Mesothelial cell of epicardium (in vitro differentiated cells): ENCODE measurements at regions not wholly inside any gene's neighbourhood (a gene's known extent, or its start where the extent isn't known, plus 50 kb on each side); places are given as distances from the start of the nearest gene placed in this dataset.

Experiments used
- DNase-seq, 2 experiments: peaks; one replicate each; pipeline ENCODE4 v3.0.0; 2021; ENCODE audit warnings: low spot score in 2 of 2; ENCODE audit not compliant: unreplicated experiment in 2 of 2
- H3K27ac Mint-ChIP-seq: 2 replicates; pipeline ENCODE4 v1.8.0; 2021; ENCODE audit warnings: mixed read lengths
- H3K27me3 Mint-ChIP-seq: 2 replicates; pipeline ENCODE4 v1.8.0; 2021; ENCODE audit warnings: low read depth, mixed read lengths
- H3K36me3 Mint-ChIP-seq: 2 replicates; pipeline ENCODE4 v1.8.0; 2021; ENCODE audit warnings: mixed read lengths
- H3K4me1 Mint-ChIP-seq: 2 replicates; pipeline ENCODE4 v1.8.0; 2021; ENCODE audit warnings: mixed read lengths
- H3K4me3 Mint-ChIP-seq: 2 replicates; pipeline ENCODE4 v1.8.0; 2021; ENCODE audit warnings: mild to moderate bottlenecking, moderate library complexity, mixed read lengths
- H3K9me3 Mint-ChIP-seq: 2 replicates; pipeline ENCODE4 v1.8.0; 2021; ENCODE audit warnings: mixed read lengths
- TF ChIP-seq, protein P1 (sequence below): fragments of 200-600 bp; sonication (generic); IDR thresholded peaks from one replicate; pipeline ENCODE4 v1.5.0; 2021; ENCODE audit warnings: antibody characterized with exemption; ENCODE audit not compliant: unreplicated experiment

DNA sequence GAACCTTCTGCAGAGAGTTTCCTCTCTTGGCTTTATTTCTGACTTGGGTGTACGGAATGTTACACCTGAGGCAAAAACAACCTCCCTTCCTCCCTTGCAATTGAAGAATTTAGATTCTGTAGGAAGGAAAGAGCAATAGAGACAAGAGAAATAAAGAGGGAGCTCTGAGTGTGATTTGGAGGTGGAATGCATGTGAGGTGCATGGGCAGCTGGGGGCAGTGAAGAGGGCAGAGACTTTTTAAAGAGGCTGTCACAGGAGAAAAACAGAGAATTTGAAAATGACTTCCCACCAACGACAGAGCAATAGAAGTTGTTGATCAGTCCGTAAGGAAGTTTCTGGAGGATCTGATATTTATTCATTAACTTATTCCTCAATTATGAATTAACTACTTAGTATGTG lies 172.0 kb upstream of the B3GALT2 start:
- H3K36me3 Mint-ChIP-seq, result no peaks in the 10 kb centered on the region
- H3K4me1 Mint-ChIP-seq, result peaks cover 12% of the 10 kb centered on the region
- DNase-seq, result no peak
- H3K9me3 Mint-ChIP-seq, result peaks cover 6% of the 10 kb centered on the region
- TF ChIP-seq, protein P1, sequence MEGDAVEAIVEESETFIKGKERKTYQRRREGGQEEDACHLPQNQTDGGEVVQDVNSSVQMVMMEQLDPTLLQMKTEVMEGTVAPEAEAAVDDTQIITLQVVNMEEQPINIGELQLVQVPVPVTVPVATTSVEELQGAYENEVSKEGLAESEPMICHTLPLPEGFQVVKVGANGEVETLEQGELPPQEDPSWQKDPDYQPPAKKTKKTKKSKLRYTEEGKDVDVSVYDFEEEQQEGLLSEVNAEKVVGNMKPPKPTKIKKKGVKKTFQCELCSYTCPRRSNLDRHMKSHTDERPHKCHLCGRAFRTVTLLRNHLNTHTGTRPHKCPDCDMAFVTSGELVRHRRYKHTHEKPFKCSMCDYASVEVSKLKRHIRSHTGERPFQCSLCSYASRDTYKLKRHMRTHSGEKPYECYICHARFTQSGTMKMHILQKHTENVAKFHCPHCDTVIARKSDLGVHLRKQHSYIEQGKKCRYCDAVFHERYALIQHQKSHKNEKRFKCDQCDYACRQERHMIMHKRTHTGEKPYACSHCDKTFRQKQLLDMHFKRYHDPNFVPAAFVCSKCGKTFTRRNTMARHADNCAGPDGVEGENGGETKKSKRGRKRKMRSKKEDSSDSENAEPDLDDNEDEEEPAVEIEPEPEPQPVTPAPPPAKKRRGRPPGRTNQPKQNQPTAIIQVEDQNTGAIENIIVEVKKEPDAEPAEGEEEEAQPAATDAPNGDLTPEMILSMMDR, result no peak
- H3K27ac Mint-ChIP-seq, result no peak overlapping the region
- H3K27me3 Mint-ChIP-seq, result no peaks in the 10 kb centered on the region
- no peak overlapping the region for H3K4me3 Mint-ChIP-seq

DNA sequence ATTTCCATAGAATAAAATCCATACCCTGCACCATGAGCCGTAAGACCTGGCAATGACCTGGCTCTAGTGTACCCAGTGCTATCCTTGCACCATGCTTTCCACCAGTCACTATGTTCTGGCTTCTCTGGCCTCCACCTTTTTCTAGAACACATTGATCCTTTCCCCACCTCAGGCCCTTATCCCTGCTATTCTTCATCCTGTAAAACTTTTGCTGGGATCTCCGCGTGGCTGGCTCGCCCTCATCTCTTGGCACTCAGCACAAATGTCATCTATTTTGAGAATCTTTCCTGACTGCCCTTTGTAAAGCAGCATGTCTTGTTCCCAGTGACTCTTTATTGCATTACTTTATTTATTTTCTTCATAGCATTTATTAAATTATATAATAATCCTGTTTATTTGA lies 169.8 kb upstream of the B3GALT2 start:
- Mint-ChIP-seq H3K4me3 (no peak overlapping the region), H3K27me3 (no peaks in the 10 kb centered on the region), H3K36me3 (no peaks in the 10 kb centered on the region), H3K27ac (no peak overlapping the region), H3K9me3 (peaks cover 7% of the 10 kb centered on the region), H3K4me1 (peaks cover 1% of the 10 kb centered on the region)
- TF ChIP-seq, protein P1, result no peak
- DNase-seq, result no peak

DNA sequence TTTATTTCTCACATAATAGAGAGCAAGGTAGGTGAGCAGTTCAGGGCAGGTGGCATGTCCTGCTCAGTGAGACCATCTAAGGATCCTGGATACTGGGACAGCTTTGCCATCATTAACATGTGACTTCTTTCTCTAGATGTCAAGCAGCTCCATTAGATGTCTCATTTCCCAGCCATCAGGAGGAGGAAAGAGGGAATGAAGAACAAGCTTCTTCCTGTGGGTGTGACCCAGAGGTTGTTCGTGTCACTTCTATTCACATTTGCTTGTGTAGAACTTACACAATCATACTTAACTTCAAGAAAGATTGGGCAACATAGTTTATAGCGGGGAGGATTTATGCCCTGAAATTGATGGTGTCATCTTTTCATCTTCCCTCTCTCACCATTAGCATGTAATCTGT lies 169.2 kb upstream of the B3GALT2 start:
- Mint-ChIP-seq H3K36me3 (no peaks in the 10 kb centered on the region), H3K4me1 (peaks cover 5% of the 10 kb centered on the region), H3K9me3 (peaks cover 7% of the 10 kb centered on the region), H3K4me3 (no peak overlapping the region), H3K27ac (no peak overlapping the region), H3K27me3 (no peaks in the 10 kb centered on the region)
- no peak for DNase-seq
- TF ChIP-seq, protein P1, result no peak

DNA sequence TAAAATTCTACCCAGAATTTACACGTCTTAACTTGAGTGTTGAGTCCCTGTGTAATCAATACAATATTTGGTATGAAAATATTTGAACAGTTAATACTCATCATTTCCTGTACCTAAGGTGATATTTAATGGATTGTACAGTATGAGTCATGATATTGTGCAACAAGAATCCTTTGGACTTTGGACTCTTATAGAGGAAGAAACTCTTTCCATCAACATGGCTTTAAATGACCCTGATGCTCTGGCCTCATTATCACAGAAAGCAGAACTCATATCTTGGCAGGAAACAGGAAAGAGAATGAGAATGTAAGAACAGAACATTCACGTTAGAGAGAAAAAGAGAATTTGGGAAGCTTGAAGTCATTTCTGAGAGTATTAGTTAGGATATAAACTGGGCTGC lies 168.8 kb upstream of the B3GALT2 start:
- DNase-seq, result no peak
- H3K4me1 Mint-ChIP-seq, result peaks cover 6% of the 10 kb centered on the region
- peaks cover 7% of the 10 kb centered on the region for H3K9me3 Mint-ChIP-seq
- TF ChIP-seq, protein P1, result no peak
- H3K27me3 Mint-ChIP-seq, result no peaks in the 10 kb centered on the region
- no peak overlapping the region for H3K4me3 Mint-ChIP-seq
- H3K36me3 Mint-ChIP-seq, result no peaks in the 10 kb centered on the region
- H3K27ac Mint-ChIP-seq, result no peak overlapping the region

DNA sequence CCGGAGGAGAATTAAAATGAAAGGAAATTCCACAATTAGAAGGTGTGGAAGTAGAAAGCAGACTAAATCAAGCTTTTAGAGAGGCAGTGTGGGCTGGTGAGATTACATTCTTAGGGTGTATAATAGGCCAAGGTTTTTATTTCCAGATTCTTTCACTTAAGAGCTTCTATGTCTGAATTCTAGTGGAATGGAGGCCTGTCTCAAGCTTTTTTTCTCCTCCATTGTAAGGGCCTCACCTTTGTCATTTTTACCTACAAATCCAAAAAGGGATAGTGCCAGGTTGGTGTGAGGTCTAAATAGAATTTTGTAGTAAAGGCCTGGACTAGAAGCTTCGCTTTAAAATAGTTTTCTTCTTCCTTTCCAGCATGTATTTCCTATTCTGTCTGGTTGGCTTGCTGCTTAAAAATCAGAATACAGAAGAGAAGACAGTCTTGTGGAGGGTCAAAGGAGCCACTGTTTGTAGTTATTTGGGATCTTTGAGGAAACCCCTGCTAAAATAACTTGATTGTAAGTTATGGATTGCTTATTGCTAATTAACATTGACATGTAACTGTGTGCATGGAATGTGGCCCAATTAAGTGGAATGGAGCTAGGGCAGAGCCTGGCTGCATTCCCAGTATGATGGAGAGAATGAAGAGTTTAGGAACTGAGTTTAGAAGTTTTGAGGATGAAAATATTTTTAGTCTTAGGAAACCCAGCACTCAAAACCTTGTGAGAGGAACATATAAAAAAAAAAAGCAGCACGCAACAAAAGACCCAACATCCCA lies 162.5 kb upstream of the B3GALT2 start:
- Mint-ChIP-seq H3K27ac (no peak overlapping the region), H3K36me3 (no peaks in the 10 kb centered on the region), H3K27me3 (no peaks in the 10 kb centered on the region), H3K4me1 (peaks cover 9% of the 10 kb centered on the region), H3K4me3 (no peak overlapping the region), H3K9me3 (peaks cover 3% of the 10 kb centered on the region)
- no peak for DNase-seq
- TF ChIP-seq, protein P1, result no peak
